NCI-H2196 treated with DMSO at 0.1 percent for 48 hours (cell line): ENCODE measurements at regions not wholly inside any gene's neighbourhood (a gene's known extent, or its start where the extent isn't known, plus 50 kb on each side); places are given as distances from the start of the nearest gene placed in this dataset.
"Not testable (repeated sequence)": the region's sequence is repeated elsewhere in the genome, so short reads cannot be mapped to it uniquely, and the experiment has no call there.

ENCODE experiments used
- DNase-seq: peaks from one replicate; lab custom pipeline; 2025; ENCODE audit not compliant: unreplicated experiment; lab: John Stamatoyannopoulos, UW

DNA sequence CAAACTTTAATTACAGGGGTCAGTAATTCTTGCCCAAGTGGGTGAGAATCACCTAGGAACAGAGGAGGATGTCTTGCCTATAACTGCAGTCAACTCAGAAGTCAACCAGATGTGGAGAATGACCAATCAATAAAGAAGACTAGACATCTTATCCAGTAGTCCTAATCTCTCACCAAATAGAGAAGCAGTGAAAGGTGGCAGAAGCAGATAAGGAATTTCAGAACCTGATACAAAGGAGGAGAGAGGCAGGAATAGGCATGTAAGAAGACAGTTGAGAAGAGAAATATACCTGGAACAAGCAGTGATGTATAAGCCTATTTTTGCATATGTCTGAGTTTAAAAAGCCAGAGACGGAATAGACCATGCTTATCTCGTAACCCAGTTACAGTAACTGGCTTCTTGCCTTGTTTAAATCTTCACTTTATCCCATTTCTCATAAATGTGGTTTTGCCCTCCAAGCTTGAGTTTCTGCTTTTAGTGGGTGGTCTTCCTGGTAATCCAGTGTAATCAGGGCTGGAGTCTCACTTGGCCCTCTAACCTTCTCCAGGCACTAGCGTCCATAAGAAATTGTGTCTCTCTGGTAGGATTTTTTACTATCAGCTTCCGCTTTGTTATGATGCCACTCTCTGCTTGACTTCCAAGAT lies 401.0 kb downstream of the SUCLG1 start:
- DNase-seq, result no peak

DNA sequence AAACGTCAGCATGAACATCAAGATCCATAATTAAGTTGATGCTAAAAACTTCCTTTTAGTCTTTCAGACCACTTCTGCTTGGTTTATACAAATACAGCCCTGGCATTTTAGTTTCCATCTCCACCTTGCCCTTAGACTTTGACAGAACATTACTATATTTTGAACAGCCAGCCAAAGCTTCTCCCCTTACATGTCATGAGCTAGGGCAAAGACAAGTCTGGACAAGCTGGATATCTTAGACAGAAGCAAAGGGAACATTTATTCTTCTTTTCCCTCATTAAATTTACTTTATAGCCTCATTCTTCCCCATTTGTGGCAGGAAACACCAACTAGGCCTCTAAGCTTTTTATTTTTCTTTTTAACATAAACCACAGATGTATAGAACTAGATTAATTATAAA lies 403.3 kb downstream of the SUCLG1 start:
- DNase-seq, result no peak

DNA sequence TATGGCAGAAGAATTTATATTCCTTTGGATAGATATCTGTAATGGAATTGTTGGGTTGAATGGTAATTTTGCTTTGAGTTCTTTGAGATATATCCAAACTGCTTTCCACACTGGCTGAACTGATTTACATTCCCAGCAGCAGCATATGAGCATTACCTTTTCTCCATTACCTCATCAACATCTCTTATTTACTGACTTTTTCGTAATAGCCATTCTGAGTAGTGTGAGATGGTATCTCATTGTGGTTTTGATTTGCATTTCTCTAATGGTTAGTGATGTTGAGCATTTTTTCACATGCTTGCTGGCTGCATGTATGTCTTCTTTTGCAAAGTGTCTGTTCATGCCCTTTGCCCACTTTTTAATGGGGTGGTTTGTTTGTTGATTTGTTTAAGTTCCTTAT lies 404.5 kb downstream of the SUCLG1 start:
- not testable (repeated sequence) for DNase-seq

DNA sequence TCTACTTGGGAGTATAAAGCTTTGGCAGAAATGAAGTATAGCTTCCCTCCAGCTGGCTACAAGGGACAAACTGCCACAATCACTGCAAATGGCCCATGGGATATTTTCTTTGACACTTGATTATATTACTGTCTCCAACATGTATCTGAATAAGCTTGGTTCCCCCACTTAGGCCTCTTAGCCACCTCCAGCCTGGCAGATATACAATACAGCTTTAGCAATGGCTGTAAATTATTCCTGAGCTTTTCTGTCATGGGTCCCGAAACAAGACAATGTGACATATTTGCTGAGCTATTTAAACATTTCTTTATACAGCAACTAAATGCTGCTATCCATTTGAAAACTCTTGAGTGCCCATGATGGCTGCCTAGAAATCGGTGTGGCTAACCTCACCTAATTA lies 406.2 kb downstream of the SUCLG1 start:
- DNase-seq, result no peak

DNA sequence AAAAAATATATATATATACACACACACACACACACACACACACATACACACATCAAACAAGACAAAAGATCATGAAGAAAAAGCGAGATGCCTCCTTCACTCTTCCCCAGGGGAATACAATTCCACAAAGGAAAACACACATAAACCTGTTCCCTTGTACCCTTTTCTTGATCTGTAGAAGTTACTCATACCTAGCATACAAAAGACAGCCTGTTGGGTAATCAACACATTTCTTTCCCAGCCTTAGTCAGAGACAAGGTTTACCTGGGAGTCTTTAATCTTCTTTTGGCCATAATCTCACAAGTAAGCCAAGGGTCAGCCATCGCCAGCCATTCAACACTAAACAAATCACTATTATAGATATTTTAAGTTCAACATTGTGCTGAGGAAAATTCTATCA lies 407.0 kb downstream of the SUCLG1 start:
- DNase-seq, result no peak

DNA sequence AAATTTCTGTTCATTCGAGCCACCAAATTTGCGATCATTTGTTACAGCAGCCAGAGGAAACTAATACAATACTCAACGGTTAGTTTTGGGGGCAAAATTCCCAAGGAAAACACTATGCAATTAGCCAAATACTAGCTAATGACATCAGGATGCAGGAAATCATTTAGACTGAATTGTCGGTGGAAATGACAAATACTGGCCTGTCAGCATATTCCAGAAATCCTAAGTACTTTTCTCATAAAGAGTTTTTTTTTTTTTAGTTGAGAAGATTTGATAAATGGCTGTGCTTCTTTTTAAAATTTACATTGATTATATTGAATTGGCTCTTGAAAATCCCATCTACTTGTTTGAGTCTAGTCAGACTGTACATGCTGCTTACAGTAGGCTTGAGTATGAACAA lies 410.1 kb downstream of the SUCLG1 start:
- no peak for DNase-seq

DNA sequence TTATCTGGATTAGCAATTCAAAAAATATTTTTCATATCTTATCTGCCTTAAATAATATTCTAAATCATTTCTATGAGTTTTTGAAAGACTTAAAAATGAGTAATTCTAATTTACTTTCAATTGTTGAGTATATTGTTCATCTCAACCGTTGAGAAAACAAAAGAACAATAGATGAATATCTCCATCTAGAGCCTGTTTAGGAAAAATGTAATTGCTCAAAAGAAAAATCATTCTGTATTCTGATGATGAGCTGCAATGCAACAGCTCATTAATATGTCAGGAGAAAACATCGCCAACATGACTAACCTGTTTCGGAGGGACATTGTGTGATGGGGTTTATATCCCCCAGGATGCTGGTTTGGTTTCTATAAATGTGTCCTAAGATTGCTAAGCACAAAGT lies 417.6 kb downstream of the SUCLG1 start:
- no peak for DNase-seq

DNA sequence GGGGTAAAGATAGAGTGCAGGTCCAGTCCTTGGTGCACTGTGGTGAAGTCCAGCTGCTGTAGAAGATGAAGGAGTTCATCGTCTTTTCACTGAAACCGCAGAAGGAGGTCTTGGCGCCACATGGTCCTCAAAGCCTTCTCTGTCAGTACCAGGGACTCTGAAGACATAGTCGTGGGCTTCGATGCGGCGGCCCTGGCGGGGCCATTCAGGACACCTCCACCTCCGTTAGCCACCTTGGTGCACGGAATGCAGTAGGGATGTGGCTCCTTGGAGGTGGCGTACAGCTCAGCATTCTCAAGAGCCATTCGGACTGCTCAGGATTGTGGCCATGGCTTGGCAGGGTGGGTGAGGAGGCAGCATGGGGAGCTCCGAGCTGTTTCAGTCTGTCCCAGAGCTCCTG lies 418.8 kb downstream of the SUCLG1 start:
- DNase-seq, result no peak

DNA sequence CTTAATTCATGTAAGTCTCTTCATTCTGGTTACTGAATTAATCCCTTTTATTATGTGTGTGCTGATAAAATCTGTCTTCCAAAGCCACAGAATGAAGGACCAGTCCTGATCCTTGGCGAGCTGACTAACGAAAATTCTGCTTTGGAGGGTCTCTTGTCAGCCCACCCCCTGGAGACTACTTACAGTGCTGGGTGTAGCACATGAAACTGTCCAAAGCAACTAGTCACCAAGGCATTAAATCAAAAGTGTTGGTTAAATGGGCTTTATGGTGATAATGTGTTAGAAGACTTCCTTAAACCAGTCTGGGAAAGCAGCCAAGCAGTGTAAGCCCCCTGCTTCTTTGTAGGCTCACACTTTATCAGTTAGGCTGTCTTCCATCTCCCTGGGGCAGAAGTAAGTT lies 420.2 kb downstream of the SUCLG1 start:
- DNase-seq, result no peak

DNA sequence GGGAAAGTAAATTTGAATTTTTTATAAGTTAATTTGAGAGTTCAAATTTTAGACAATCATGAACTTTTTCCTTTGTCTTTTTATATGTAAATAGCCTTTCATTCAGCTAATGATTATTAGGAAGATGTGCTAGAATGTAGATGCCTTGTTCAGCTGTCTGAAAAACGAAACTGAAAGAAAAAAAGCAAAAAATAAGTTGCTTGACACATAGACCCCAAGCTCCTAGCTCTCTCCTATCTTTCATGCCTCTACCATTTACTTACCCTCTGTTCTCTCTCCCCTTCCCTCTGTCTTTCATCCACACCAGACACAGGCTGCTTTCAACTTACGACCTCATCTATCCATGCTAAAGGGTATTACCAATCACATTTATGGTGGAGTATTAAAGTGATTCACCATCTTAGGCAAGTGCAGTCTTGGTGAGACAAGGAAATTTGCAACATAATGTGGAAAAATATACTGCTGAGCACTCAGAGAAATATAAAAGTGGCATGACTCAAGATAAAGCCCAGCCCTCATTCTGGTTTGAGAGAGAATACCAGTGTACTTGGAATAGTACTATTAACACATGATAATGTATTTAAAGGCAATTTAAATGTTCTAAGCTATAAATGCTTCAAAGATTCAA lies 425.6 kb downstream of the SUCLG1 start:
- no peak for DNase-seq

DNA sequence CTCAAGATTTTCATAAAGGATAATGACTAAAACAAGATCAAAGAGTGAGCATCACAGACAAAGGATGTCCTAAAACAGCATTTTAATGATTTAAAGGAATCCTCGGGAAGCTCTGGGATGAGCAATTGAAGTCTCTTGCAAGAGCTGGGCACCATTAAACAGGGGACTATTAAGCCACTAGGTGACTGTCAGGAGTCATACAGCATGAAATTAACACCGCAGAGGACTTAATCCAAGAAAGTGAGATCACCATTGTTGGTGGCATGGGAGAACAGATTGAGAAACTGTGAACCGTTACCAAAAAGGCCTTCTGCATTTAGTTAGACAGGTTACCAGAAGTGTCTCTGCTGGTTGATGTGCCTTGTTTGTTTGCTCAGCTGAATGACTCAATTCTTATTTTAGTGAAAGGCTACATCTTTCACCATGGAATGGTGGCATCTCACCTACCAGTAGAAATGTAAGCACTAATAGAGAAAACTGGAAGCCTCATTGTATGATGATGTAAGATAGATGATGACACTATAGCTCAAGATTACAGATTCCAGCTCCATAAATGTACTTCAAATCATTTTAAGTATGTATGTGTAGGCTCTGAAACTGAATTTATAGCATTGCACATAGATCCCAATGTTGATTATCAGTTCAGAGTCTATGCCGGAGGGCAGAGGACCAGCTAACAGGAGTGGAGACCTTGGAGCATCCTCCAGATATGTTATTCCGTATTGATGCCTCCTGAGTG lies 427.6 kb downstream of the SUCLG1 start:
- no peak for DNase-seq

DNA sequence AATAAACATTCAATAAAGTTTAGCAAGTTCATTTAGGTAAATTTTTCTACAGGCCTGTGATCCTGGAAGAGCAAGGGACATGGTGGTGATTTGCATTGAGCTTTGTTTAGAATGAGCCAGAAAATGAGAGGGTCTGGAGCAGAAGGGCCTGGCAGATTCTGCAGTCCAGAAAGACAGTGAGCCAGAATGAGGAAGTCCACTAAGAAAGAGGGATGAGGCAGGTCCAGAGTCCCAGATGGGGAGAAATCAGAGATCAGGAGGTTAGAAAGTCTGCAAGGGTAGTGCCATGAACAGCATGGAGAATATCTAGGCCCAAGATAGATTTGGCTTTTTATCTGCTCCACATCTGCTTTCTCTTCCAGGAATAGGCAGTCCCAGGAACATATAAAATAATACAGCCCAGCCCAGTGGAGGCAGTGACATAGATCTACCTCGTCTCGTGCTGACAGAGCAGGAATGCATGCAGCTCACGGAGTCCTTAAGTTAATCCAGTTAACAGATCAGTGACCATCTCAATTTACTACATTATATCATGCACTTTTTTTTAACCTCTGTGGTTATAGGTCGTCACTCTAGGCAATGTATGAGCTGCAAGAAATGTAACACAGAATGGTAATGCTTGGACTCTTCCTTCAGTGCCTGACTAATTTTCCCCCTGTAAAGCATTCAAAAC lies 429.0 kb downstream of the SUCLG1 start:
- no peak for DNase-seq

DNA sequence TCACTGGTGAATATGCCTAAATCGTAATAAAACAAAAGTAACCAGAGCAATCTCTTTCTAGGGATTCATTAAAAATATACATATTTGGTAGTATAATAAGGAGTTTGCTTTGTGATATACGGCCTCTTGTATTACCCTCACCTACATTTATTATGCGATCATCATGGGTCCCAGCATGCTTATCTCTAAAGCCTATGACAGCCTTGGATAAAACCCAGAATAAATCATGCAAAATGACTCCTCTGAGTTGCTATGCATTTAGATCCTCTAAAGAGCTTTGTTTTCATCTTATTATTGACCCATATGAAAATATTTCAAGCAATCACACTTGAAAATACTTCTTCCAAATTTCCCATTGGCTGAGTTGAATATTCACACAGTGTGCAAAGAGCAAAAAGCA lies 432.3 kb downstream of the SUCLG1 start:
- DNase-seq, result no peak

DNA sequence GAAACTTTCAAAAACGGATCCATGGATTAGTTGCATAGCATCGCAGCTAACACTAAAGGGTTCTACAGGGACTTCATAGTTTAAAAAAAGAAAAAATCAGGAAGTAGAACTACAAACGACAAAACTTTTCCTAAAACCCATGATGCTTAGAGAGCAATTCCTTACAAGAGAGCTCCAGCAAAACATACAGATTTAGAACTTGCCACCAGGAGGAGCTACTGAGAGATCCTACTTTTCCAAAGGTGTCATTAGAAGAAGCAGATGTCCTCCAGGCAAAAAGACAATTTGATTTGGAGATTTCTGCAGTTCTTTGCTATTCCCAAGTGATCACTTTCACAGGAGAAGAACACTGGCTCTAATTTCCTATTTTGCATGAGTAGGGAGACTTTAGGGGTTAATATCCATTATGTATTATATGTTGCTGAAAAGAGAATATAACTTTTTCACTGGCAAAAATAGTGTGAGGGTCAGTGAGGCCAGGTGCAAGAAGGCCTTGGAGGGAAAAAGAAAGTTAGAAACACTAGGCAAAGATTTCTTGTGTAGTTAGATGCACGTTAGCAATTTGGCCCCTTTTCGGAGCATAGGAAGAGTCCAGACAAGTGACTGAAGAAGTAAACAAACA lies 436.2 kb downstream of the SUCLG1 start:
- no peak for DNase-seq

DNA sequence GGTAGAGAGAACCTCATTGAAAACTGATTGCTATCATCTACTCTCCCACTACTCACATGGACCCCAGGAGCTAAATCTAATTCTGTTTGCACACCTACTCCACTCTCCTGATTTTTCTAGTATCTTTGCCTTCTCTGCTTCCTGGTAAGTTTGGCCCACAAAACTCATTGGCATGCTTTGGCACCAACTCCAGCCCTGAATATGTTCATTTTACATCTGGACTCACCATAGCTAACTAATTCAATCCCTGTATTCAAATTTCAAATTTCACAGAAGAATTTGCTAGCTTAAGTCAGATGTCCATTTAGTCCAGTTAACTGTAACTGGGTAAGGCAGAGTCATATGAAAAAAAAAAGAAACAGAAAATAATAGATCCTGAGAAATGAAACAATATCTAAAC lies 442.1 kb downstream of the SUCLG1 start:
- no peak for DNase-seq

DNA sequence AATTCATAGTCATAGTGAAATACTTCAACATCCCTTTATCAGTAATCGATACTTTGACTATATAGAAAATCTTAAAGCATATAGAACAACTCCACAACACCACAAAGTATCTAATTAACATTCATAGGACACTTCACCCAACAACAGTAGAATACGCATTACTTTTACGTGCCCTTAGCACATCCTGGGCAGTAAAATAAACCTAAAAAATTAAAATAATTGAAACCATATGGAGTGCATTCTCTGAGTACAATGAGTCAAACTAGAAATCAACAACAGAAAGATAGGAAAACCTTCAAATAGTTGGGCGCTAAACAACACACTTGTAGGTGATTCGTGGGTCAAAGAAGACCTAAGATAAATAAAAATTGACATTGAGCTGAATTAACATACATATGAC lies 442.9 kb downstream of the SUCLG1 start:
- no peak for DNase-seq

DNA sequence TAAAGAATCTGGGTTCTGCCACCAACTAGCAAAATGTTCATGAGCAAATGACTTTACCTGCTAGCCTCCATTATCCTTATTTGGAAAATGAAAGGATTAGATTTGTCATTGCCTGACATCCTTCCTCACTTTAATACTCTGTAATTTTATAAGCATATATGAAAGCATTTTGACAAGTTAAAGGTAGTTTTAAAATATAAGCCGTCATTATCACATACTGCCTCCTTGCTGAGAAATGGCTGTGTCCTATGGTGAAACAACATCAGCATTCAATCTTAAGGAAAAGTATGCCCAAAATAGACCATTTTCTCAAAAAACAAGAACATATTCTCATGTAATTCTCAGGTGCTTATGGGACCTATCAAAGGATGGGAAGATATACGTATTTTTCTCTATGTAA lies 461.2 kb downstream of the SUCLG1 start:
- no peak for DNase-seq

DNA sequence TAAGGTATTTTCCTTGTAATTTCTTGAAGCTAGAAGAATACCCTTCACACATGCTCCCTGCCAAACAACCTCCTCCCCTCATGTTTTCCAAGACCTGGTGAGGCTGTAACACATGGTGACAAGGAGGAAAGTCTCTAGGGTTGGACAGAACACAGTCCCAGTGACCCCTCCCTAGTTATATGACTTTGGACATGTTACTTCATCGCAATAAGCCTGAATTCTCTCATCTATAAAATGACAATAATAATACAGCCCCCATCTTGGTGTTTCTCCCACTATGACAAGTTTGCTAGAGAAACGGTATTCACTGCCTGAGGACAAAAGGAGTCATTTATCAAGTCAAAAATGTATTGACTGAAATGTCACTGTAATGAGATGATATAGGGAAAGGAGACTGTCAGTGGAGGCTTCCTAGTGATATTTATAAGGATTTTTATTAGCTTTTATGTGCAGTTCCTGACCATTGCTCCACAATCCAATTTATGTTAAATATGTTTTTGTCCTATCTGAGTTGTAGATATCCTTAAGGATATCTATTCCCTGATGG lies 464.4 kb downstream of the SUCLG1 start:
- DNase-seq, result no peak

DNA sequence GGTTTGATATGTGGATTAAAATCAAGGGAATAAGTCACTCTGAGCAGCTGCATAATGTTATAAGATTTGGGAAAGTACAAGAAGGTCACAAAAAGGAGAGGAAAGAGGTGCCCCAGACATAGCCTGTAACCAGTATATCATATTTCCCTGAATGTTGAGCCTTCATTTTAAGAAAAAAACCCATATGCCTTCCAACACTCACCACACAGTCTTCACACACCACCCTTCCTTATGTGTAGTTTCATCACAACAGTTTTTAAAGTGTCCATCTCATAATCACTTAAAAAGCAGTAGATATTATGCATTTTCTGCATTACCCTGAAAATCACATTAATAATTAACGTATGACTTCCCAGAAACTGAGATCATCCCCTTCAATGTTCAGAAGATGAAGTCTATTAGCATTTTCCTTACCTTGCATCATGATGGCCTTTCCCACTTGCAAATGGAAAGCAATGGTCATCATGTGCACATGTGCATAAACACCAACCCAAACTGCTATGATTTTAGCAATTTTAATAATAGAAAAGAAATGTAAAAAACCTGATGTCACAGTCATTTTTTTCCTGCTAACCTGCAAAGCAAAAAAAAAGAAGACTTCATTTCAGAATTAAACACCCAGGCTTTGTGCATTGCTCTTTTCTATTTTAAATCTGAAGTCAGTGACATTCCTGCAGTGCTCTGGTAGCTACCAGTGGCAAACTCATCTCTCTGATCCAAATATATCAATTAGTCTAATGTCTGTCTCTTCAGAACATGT lies 465.0 kb downstream of the SUCLG1 start:
- DNase-seq, result no peak

DNA sequence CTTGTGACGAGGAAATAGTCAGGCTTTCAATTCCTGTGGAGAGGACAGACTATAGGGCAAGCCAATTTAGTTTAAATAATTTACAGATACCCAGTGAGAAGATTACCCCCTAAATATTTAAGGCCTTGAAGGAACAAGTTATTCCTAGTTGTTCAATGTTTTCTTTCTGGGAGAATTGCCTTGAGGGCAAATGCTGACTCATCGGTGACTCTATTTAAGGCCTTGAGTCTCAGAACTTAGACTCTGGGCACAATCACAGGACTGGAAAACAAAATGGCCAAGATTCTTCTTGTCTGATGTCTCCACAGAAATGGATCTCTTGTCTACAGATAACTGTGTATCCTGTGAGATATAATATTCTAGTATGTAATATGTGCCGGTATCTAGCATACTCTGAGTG lies 467.1 kb downstream of the SUCLG1 start:
- DNase-seq, result no peak

DNA sequence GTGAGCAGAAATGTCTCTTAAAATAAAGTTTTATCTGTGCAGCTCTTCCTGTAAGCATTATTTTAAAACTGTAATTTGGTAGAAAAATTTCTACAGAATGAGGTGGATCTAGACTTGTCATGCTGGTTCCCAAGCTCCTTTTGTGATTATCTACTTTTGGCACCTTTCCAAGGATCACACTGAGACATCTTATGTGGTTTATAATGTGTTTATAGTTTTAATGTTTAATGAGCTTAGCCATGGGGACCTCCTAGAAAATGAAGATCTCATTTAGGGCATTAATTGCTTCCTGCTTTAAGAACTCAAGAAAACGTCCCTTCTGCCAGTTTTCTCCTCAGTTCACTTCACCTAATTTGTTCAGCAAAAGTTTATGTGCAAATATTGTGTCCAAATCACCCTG lies 468.4 kb downstream of the SUCLG1 start:
- no peak for DNase-seq
